ENCODE measurements at regions not wholly inside any gene's neighbourhood (a gene's known extent, or its start where the extent isn't known, plus 50 kb on each side); places are given as distances from the start of the nearest gene placed in this dataset.

GRCh38 chr21:37967036-37967435 is 50.8 kb upstream of the KCNJ6 start:
- DNase-seq = no peak

- no peak for DNase-seq
Measured at GRCh38 chr21:37968744-37969143, 52.5 kb upstream of the KCNJ6 start.

DNA sequence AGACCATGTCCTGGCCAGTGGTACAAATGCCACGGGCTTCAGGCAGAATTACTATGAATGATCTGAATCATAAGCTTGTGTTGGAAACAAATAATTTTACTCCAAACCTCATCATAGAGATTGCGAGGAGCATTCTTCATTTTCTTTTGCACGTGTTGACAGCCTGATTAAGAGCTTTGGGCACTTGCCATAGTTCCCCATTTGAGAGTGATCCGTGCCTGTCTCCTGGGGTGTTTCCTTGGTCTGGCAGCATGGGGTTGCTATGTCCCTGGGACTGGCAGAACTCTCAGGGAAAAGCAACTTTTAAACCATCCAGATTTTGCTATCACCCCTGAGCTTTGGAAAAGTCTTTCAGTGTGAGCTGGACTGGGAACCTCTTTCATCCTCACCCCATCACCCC is 54.3 kb upstream of the KCNJ6 start:
- no peak for DNase-seq

DNA sequence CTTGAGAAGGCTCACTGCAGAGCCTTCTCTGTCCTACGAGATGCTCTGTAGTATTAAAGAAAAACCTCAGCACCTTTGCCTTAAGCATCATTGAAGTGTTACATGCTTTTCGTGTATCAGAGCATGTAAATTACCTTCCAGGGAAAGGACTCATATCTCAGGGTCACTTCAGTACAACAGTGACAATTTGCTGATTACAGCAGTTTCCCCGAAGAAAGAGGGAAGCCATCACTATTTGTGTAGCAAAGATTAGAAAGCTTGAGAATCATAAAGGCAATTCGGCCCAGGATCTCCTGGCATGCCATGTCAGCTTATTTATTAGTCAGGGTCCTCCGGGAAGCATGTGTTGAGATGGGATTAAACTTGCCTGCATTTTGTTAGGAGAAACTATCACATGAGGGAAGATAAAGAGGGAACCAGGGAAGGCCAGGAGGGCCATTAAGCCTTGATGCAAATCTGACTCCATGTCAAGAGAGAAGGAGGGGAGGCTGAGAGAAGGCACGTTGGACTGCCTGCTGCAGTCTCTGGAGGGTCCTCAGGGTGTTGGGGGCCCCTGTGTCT is 55.2 kb upstream of the KCNJ6 start:
- DNase-seq = no peak

- no peak for DNase-seq
Measured at GRCh38 chr21:37974081-37974480, 57.8 kb upstream of the KCNJ6 start.

- no peak for DNase-seq
Measured at GRCh38 chr21:37982496-37983318, 66.5 kb upstream of the KCNJ6 start.

- DNase-seq = no peak
Measured at GRCh38 chr21:37983336-37984095, 67.3 kb upstream of the KCNJ6 start.

DNA sequence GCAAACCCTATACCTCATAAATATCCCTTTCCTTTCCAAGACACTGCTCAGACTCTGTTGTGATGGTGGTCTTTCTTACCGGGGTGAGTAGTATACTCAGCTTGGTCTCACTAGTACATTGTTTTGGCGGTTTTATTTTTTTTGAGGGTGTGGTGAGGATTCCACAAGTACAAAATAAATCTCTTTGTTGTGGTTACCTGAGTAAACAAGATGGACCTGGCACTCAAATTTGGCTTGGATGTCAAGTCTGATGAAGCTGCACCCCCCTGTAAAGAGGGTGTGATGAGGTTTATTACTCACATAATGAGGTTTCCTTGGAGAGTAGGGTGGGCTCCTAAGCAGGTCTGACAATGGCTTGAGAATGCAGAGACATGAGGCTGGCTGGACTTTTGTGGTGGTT is 68.2 kb upstream of the KCNJ6 start:
- DNase-seq = no peak

GRCh38 chr21:37986000-37986399 is 69.7 kb upstream of the KCNJ6 start:
- no peak for DNase-seq

DNA sequence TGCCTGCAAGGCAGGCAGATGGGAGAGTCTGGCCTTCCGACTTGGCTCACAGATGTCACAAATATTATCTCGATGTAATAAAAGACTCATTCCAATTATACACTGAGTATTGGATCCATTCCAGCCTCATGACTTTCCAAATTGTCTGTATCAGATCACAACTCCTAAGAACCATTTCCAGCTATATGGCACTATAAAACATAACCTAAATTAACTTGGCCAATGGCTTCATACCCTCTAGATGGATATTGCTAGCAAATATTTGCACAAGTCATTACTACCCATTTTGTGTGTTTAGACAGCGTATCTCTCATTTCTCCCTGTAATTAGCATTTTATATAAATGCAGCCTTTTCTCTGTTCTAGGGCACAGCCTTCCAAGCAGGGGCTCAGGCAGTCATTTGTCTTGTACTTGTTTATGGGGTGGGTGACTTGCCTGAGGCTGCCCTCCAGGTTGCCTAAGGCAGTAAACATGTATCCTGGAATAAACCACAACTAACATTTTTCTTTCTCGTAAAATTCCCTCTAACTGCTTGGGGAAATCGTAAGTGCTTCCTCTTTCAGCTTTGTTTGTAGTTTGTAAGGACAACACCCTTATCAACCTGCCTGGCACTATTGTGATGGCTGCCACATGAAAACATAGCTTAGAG is 70.6 kb upstream of the KCNJ6 start:
- DNase-seq = no peak

DNA sequence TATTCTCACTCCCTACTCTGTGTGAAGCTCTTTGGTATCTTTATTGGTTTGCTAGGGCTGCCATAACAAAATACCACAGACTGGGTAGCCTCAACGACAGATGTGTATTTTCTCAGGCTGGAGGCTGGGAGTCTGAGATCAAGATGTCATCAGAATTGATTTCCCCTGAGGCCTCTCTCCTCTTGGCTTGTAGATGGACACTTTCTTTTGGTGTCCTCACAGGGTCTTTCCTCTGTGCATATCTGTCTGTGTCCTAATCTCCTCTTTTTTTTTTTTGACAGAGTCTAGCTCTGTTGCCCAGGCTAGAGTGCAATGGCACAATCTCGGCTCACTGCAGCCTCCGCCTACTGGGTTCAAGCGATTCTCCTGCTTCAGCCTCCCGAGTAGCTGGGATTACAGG is 71.4 kb upstream of the KCNJ6 start:
- no peak for DNase-seq

GRCh38 chr21:37993071-37993470 is 76.8 kb upstream of the KCNJ6 start:
- DNase-seq = no peak

GRCh38 chr21:37994211-37994610 is 78.0 kb upstream of the KCNJ6 start:
- no peak for DNase-seq

DNA sequence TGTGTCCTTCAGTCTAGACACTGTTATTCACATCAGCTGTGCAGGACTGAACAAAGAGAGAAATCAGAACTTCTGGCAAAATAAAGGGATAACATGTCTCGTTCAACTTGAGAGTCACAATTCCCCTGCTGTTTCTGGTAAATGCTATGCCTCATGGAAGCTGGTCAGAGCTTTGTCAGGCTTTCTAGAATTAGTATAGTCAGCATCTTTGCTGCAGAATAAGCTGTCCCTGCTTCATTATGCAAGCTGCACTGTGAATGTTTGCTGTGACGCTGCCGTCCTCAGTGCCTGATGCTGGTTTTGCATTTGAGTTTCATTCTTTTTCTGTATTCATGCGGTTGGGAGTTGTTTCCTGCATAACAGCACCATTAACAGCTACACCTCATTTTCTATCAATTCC is 96.4 kb upstream of the KCNJ6 start:
- DNase-seq = no peak

DNA sequence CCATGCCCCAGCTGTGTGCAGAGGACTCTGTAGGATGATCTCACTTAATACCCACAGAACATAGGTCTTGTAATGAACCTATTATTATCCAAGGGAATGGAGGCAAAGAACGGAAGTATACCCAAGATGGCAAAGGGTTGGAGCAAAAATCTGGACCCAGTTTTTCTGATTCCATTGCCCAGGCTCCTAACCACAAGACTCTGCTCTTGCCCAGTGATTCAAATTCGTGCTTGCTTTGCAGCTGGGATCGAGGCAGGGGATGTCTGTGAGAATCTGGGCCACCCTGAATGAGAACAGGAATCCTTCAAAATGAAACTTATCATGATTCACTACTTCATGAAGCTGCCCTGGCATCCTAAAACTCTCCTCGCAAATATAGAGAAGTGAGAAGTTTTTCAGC is 97.5 kb upstream of the KCNJ6 start:
- DNase-seq = no peak

- DNase-seq = no peak
Measured at GRCh38 chr21:38014298-38014697, 98.0 kb upstream of the KCNJ6 start.

GRCh38 chr21:38027901-38028498 is 111.7 kb upstream of the KCNJ6 start:
- DNase-seq = no peak

DNA sequence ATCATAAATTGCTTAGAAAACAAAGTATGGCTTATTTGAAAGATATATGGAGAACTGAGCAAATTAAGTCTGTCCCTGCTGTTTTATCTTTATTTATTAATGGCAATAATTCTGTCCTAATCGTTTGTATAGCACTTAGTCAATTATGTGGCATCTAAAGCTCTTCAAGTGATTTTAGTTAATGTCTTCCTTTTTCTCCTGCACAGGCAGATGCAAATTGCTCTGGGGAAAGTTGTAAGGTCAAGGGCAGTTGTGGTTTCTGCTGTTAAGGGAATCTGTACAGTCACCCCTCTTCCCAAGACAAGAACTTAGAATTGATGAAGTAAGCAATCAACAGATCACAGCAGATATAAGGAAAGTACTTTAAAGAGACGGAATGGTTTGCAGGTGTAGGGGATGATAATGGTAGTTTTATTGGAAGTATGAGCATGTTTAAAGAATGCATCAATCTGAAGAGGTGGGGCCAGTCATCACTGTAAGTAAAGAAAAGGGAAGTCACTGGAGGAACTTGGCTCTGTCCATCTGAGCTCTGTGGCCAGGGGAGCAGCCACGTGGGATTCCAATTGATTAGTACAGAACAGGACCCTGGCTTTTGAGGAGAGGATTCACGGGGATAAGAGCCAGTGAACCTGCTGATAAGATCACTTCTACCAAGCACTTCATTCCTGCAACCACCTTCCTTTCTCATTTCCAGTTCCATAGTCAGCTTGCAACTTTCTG is 116.0 kb upstream of the KCNJ6 start:
- no peak for DNase-seq

DNA sequence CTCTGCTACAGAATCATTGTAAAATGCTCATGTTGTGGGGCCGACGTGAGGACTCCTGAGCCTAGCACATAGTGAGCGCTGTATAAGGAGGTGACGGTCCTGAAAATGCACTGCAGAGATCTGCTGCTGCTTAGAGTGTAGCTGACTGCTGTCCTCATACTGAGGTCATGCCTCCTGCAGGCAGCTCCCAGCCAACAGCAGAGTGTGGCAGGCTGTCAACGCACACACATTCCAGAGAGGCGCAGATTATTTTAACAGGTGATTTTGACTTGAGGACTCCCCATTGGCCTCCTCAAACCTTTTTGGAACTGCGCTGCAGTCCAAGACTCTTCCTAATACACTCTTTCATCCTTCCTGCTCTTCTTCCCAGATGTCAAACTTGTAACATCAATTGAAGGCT is 119.8 kb upstream of the KCNJ6 start:
- no peak for DNase-seq

- no peak for DNase-seq
Measured at GRCh38 chr21:38037416-38037815, 121.2 kb upstream of the KCNJ6 start.

- no peak for DNase-seq
Measured at GRCh38 chr21:38039369-38039768, 123.1 kb upstream of the KCNJ6 start.

- no peak for DNase-seq
Measured at GRCh38 chr21:38039841-38040240, 123.6 kb upstream of the KCNJ6 start.

DNA sequence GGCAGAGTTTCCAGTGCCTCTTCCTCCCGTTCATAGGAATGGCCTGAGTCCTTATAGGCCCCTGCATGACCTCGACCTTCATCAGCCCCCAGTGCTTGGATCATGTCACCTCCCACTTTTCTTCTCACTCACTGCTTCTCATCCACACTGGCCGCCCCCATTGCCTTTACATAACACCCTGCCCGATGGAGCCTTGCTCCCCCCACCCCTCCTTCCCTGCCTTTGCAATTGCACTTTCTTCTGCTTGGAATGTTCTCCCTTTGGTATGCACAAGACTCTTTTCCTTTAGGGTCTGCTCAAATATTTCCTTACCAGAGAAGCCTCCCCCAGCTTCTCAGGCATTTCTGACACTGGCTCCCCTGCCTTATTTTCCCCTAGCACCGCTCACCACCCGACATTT is 125.2 kb upstream of the KCNJ6 start:
- no peak for DNase-seq

Data from KG1 (cell line).